ENCODE measurements at regions not wholly inside any gene's neighbourhood (a gene's known extent, or its start where the extent isn't known, plus 50 kb on each side); places are given as distances from the start of the nearest gene placed in this dataset.

- no peak for DNase-seq
- H3K27me3 ChIP-seq = no peaks in the 10 kb centered on the region
- no peak overlapping the region for H3K4me3 ChIP-seq
- WGBS, 2 donors = 34% methylated on average over 3 of the region's 3 CpGs; no CpG with 5 or more reads in 1 of the 2 donors
- no peak for ATAC-seq
- H3K9me3 ChIP-seq = no peaks in the 10 kb centered on the region
- no peak overlapping the region for H3K27ac ChIP-seq
- TF ChIP-seq CTCF (IDR thresholded peaks at IDR 0.05) = no peak
- no peaks in the 10 kb centered on the region for H3K36me3 ChIP-seq
- no peak for FAIRE-seq
- no peaks in the 10 kb centered on the region for H3K4me1 ChIP-seq
- intact Hi-C loops (cut with DNase I) = no loop called here
Measured at GRCh38 chrY:19410980-19411766, 333.4 kb downstream of the KDM5D start.

- Histone ChIP-seq H3K27ac (no peak overlapping the region), H3K27me3 (no peaks in the 10 kb centered on the region), H3K4me3 (no peak overlapping the region), H3K36me3 (no peaks in the 10 kb centered on the region), H3K9me3 (no peaks in the 10 kb centered on the region), H3K4me1 (no peaks in the 10 kb centered on the region)
- FAIRE-seq (no peak), ATAC-seq (no peak), DNase-seq (no peak)
- intact Hi-C loops (cut with DNase I) = no loop called here
- no peak for TF ChIP-seq CTCF (IDR thresholded peaks at IDR 0.05)
Measured at GRCh38 chrY:19406246-19406645, 338.3 kb downstream of the KDM5D start.

- DNase-seq (no peak), ATAC-seq (no peak), FAIRE-seq (no peak)
- Histone ChIP-seq H3K4me1 (no peaks in the 10 kb centered on the region), H3K9me3 (no peaks in the 10 kb centered on the region), H3K4me3 (no peak overlapping the region), H3K27ac (no peak overlapping the region), H3K36me3 (no peaks in the 10 kb centered on the region), H3K27me3 (no peaks in the 10 kb centered on the region)
- intact Hi-C loops (cut with DNase I) = no loop called here
- WGBS, 2 donors = 46% methylated on average over 4 of the region's 4 CpGs; no CpG with 5 or more reads in 1 of the 2 donors
- TF ChIP-seq CTCF (IDR thresholded peaks at IDR 0.05) = no peak
Measured at GRCh38 chrY:19405598-19405997, 338.9 kb downstream of the KDM5D start.

GRCh38 chrY:19392876-19393275 is 351.6 kb downstream of the KDM5D start:
- Histone ChIP-seq H3K36me3 (no peaks in the 10 kb centered on the region), H3K27ac (no peak overlapping the region), H3K4me3 (no peak overlapping the region), H3K4me1 (no peaks in the 10 kb centered on the region), H3K9me3 (no peaks in the 10 kb centered on the region), H3K27me3 (no peaks in the 10 kb centered on the region)
- intact Hi-C loops (cut with DNase I) = no loop called here
- DNase-seq (no peak), FAIRE-seq (no peak), ATAC-seq (no peak)
- no peak for TF ChIP-seq CTCF (IDR thresholded peaks at IDR 0.05)

GRCh38 chrY:19391922-19392321 is 352.6 kb downstream of the KDM5D start:
- 75% methylated on average over 1 of the region's 1 CpG; no CpG with 5 or more reads in 1 of the 2 donors for WGBS, 2 donors
- ATAC-seq = no peak
- Histone ChIP-seq H3K4me3 (no peak overlapping the region), H3K4me1 (no peaks in the 10 kb centered on the region), H3K27ac (no peak overlapping the region), H3K9me3 (no peaks in the 10 kb centered on the region), H3K27me3 (no peaks in the 10 kb centered on the region), H3K36me3 (no peaks in the 10 kb centered on the region)
- no peak for TF ChIP-seq CTCF (IDR thresholded peaks at IDR 0.05)
- DNase-seq = no peak
- intact Hi-C loops (cut with DNase I) = no loop called here
- no peak for FAIRE-seq

All from pancreas (tissue), 10 donors.